H9 (cell line): ENCODE measurements at regions not wholly inside any gene's neighbourhood (a gene's known extent, or its start where the extent isn't known, plus 50 kb on each side); places are given as distances from the start of the nearest gene placed in this dataset.
A peak's percentile ranks its signal among the peaks of the same experiment; 100 is the strongest.

ENCODE experiments used
- DNase-seq: peaks from one replicate; pipeline ENCODE4 v3.0.0-alpha.2; 2017
- H2AFZ ChIP-seq: one replicate; pipeline ENCODE4 v1.6.1; 2013; ENCODE audit warnings: mild to moderate bottlenecking, low read length, control low read depth, moderate library complexity
- H2AK5ac ChIP-seq: 2 replicates; pipeline ENCODE4 v1.6.1; 2013; ENCODE audit warnings: low read length, control low read depth, mixed read lengths; ENCODE audit not compliant: insufficient read length
- H2BK120ac ChIP-seq: one replicate; pipeline ENCODE4 v1.6.1; 2013; ENCODE audit warnings: low read depth, mild to moderate bottlenecking, low read length, control low read depth, inconsistent platforms; ENCODE audit not compliant: poor library complexity, severe bottlenecking
- H2BK12ac ChIP-seq: 2 replicates; pipeline ENCODE4 v1.6.1; 2013; ENCODE audit warnings: low read length, control low read depth, mixed read lengths, low read depth; ENCODE audit not compliant: insufficient read length
- H2BK15ac ChIP-seq: 2 replicates; pipeline ENCODE4 v1.6.1; 2013; ENCODE audit warnings: low read depth, low read length, control low read depth
- H2BK20ac ChIP-seq: one replicate; pipeline ENCODE4 v1.6.1; 2013; ENCODE audit warnings: low read depth, mild to moderate bottlenecking, low read length, control low read depth, inconsistent platforms; ENCODE audit not compliant: poor library complexity, severe bottlenecking
- H2BK5ac ChIP-seq: 2 replicates; pipeline ENCODE4 v1.6.1; 2013; ENCODE audit warnings: low read length, control low read depth, mixed read lengths; ENCODE audit not compliant: insufficient read length
- H3K14ac ChIP-seq: 2 replicates; pipeline ENCODE4 v1.6.1; 2013; ENCODE audit warnings: low read length, control low read depth; ENCODE audit not compliant: insufficient read depth
- H3K18ac ChIP-seq: 2 replicates; pipeline ENCODE4 v1.6.1; 2013; ENCODE audit warnings: low read depth, mild to moderate bottlenecking, mixed read lengths, low read length, control low read depth; ENCODE audit not compliant: insufficient read length
- H3K23ac ChIP-seq: 2 replicates; pipeline ENCODE4 v1.6.1; 2013; ENCODE audit warnings: low read length, control low read depth, mixed read lengths, low read depth; ENCODE audit not compliant: insufficient read length
- H3K23me2 ChIP-seq: 2 replicates; pipeline ENCODE4 v1.6.1; 2013; ENCODE audit warnings: low read depth, mild to moderate bottlenecking, mixed read lengths, low read length, control low read depth; ENCODE audit not compliant: insufficient read length, poor library complexity, severe bottlenecking
- H3K27ac ChIP-seq: 2 replicates; pipeline ENCODE4 v1.5.1; 2013; ENCODE audit warnings: low read length, control low read depth, mixed read lengths, low read depth; ENCODE audit not compliant: insufficient read length
- H3K27me3 ChIP-seq: 2 replicates; pipeline ENCODE4 v1.6.1; 2013; ENCODE audit warnings: low read length, control low read depth, inconsistent platforms; ENCODE audit not compliant: insufficient read depth
- H3K4ac ChIP-seq: 2 replicates; pipeline ENCODE4 v1.6.1; 2013; ENCODE audit warnings: low read depth, mild to moderate bottlenecking, control low read depth, inconsistent platforms, low read length, moderate library complexity
- H3K4me1 ChIP-seq: 2 replicates; pipeline ENCODE4 v1.6.1; 2013; ENCODE audit warnings: low read length, control low read depth, inconsistent platforms; ENCODE audit not compliant: insufficient read depth
- H3K4me2 ChIP-seq: 2 replicates; pipeline ENCODE4 v1.6.1; 2013; ENCODE audit warnings: low read length, control low read depth, mixed read lengths; ENCODE audit not compliant: insufficient read length, insufficient read depth
- H3K56ac ChIP-seq: 2 replicates; pipeline ENCODE4 v1.6.1; 2013; ENCODE audit warnings: low read depth, mild to moderate bottlenecking, mixed read lengths, low read length, control low read depth; ENCODE audit not compliant: insufficient read length
- H3K79me1 ChIP-seq: 2 replicates; pipeline ENCODE4 v1.6.1; 2013; ENCODE audit warnings: low read depth, mild to moderate bottlenecking, moderate library complexity, low read length, control low read depth, inconsistent platforms; ENCODE audit not compliant: insufficient read depth, poor library complexity, severe bottlenecking
- H3K79me2 ChIP-seq: 2 replicates; pipeline ENCODE4 v1.6.1; 2013; ENCODE audit warnings: low read length, control low read depth, inconsistent platforms; ENCODE audit not compliant: insufficient read depth
- H3K9ac ChIP-seq: 2 replicates; pipeline ENCODE4 v1.6.1; 2013; ENCODE audit warnings: low read length, control low read depth, mixed read lengths; ENCODE audit not compliant: insufficient read length; ENCODE audit errors: extremely low read depth
- H3K9me3 ChIP-seq: one replicate; pipeline ENCODE4 v1.6.1; 2013; ENCODE audit warnings: low read depth, low read length, inconsistent platforms; ENCODE audit not compliant: control insufficient read depth
- H3T11ph ChIP-seq: one replicate; pipeline ENCODE4 v1.6.1; 2013; ENCODE audit warnings: mild to moderate bottlenecking, low read length, control low read depth, inconsistent platforms
- H4K20me1 ChIP-seq: one replicate; pipeline ENCODE4 v1.6.1; 2013; ENCODE audit not compliant: control insufficient read depth, insufficient read length, insufficient read depth
- H4K5ac ChIP-seq: 2 replicates; pipeline ENCODE4 v1.6.1; 2013; ENCODE audit warnings: low read depth, mild to moderate bottlenecking, mixed read lengths, low read length, control low read depth; ENCODE audit not compliant: insufficient read length
- H4K8ac ChIP-seq: replicated peaks from 2 replicates; pipeline ENCODE4 v1.6.1; 2013; ENCODE audit warnings: low read length, control low read depth, mixed read lengths, low read depth; ENCODE audit not compliant: insufficient read length
- H4K91ac ChIP-seq: 2 replicates; pipeline ENCODE4 v1.6.1; 2013; ENCODE audit warnings: low read depth, mild to moderate bottlenecking, moderate library complexity, mixed read lengths, low read length, control low read depth; ENCODE audit not compliant: insufficient read length
- H3K27ac Mint-ChIP-seq, 3 experiments: 2 replicates in 2 of 3; 3 replicates in 1 of 3; pipeline ENCODE4 v1.8.0; 2020 to 2021; ENCODE audit warnings: mixed read lengths in 3 of 3, mild to moderate bottlenecking in 1 of 3, moderate library complexity in 1 of 3
- H3K27me3 Mint-ChIP-seq: 2 replicates; pipeline ENCODE4 v1.8.0; 2021; ENCODE audit warnings: low read depth, mild to moderate bottlenecking, moderate library complexity, mixed read lengths
- H3K36me3 Mint-ChIP-seq, 3 experiments: 2 replicates in 2 of 3; 3 replicates in 1 of 3; pipeline ENCODE4 v1.8.0; 2020 to 2021; ENCODE audit warnings: low read depth in 3 of 3, mixed read lengths in 3 of 3; ENCODE audit not compliant: insufficient read depth in 1 of 3
- H3K4me1 Mint-ChIP-seq, 2 experiments: 2 replicates each; pipeline ENCODE4 v1.8.0; 2020; ENCODE audit warnings: mixed read lengths in 2 of 2
- H3K4me3 Mint-ChIP-seq, 2 experiments: 2 replicates in 1 of 2; 3 replicates in 1 of 2; pipeline ENCODE4 v1.8.0; 2020 to 2021; ENCODE audit warnings: mild to moderate bottlenecking in 2 of 2, mixed read lengths in 2 of 2, moderate library complexity in 1 of 2
- H3K9me3 Mint-ChIP-seq, 2 experiments: 2 replicates in 1 of 2; 3 replicates in 1 of 2; pipeline ENCODE4 v1.8.0; 2020; ENCODE audit warnings: mild to moderate bottlenecking in 2 of 2, mixed read lengths in 2 of 2, moderate library complexity in 1 of 2
- WGBS: extraction: QIAGEN DNeasy Blood & Tissue Kit; methylation state at CpG from one replicate; pipeline ENCODE4 v1.1.7; 2013; ENCODE audit warnings: missing lambda C conversion rate, low lambda C conversion rate, mixed read lengths; ENCODE audit not compliant: insufficient read length; ENCODE audit errors: extremely low coverage; 5-methylcytosine and 5-hydroxymethylcytosine counted together
- TF ChIP-seq, protein P1 (sequence below): fragments of 200-600 bp; sonication (generic); conservative IDR thresholded peaks from 3 replicates; pipeline ENCODE4 v1.8.0; 2021; ENCODE audit warnings: antibody characterized with exemption, mild to moderate bottlenecking

DNA sequence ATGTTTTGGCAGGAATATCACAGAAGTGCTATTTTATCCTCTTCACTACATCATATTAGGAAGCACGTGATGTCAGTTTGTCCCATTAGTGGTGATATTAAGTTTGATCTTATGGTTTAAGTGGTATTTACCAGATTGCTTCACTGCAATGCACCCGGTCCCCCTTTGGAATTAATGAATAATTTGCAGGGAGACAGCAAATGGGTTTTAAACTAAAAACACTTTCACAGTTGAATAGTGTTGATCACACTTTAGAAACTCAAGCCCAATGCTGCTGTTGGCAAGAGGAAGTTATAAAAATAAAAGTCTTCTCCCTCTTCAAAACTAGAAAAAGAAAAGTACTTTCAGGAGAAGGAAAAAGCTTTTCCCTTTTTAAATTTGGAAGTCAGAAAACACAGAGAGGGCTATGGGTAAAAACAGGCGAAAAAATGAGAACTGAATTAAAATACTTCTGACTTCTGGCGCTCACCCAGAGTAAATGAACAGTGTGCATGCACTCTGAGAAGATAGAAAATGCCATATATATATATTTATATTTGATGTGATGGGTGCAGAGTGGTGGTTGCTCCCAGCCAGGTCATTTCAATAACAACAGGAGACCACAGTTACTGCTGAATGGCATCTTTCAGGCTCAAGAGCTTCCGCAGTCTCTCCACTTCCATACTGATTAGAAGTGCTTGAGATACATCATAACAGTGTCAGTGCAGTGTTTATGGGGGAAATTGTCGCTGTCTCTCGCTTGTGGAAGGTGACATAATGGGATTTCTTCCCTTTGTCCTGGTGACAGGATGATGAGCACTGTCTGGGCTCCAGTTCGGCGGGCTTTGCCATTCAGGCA, 278.0 kb downstream of the ZSWIM6 start:
- no peak overlapping the region for H3K14ac ChIP-seq
- no peaks in the 10 kb centered on the region for H3K27me3 ChIP-seq
- peaks cover 24 to 36% of the 10 kb centered on the region in 2 experiments for H3K4me1 Mint-ChIP-seq
- H4K20me1 ChIP-seq, result no peaks in the 10 kb centered on the region
- H3K79me1 ChIP-seq, result no peaks in the 10 kb centered on the region
- H3K9ac ChIP-seq, result no peak overlapping the region
- no peak overlapping the region for H3K4ac ChIP-seq
- peak overlapping the region; percentile 21 for H3K18ac ChIP-seq
- no peak overlapping the region for H4K8ac ChIP-seq
- no peak overlapping the region for H2BK120ac ChIP-seq
- H3K9me3 Mint-ChIP-seq, result no peaks in the 10 kb centered on the region
- H2AK5ac ChIP-seq, result no peak overlapping the region
- no peak overlapping the region for H3K23ac ChIP-seq
- H3K4me2 ChIP-seq, result peak overlapping the region; percentile 10
- no peak overlapping the region for H3K27ac ChIP-seq
- H3K23me2 ChIP-seq, result no peaks in the 10 kb centered on the region
- no peak overlapping the region for H2BK15ac ChIP-seq
- peak overlapping the region in 1 of 2 experiments; percentile 61; a peak in 2 of 5 replicates for H3K4me3 Mint-ChIP-seq
- no peak for DNase-seq
- no peak overlapping the region for H3K27ac Mint-ChIP-seq
- no peaks in the 10 kb centered on the region; the same call in 1 of the 2 replicates for H3K27me3 Mint-ChIP-seq
- no peaks in the 10 kb centered on the region for H3K9me3 ChIP-seq
- TF ChIP-seq, protein P1, sequence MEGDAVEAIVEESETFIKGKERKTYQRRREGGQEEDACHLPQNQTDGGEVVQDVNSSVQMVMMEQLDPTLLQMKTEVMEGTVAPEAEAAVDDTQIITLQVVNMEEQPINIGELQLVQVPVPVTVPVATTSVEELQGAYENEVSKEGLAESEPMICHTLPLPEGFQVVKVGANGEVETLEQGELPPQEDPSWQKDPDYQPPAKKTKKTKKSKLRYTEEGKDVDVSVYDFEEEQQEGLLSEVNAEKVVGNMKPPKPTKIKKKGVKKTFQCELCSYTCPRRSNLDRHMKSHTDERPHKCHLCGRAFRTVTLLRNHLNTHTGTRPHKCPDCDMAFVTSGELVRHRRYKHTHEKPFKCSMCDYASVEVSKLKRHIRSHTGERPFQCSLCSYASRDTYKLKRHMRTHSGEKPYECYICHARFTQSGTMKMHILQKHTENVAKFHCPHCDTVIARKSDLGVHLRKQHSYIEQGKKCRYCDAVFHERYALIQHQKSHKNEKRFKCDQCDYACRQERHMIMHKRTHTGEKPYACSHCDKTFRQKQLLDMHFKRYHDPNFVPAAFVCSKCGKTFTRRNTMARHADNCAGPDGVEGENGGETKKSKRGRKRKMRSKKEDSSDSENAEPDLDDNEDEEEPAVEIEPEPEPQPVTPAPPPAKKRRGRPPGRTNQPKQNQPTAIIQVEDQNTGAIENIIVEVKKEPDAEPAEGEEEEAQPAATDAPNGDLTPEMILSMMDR, result no peak
- H3K4me1 ChIP-seq, result peaks cover 7% of the 10 kb centered on the region; the same call in 1 of the 2 replicates
- no peak overlapping the region for H3T11ph ChIP-seq
- H4K91ac ChIP-seq, result no peak overlapping the region
- no peak overlapping the region for H2BK12ac ChIP-seq
- no peak overlapping the region for H2BK5ac ChIP-seq
- no CpG with 5 or more reads among the region's 9 CpGs for WGBS
- no peaks in the 10 kb centered on the region for H3K36me3 Mint-ChIP-seq
- no peaks in the 10 kb centered on the region for H3K79me2 ChIP-seq
- H4K5ac ChIP-seq, result no peak overlapping the region
- no peak overlapping the region for H2AFZ ChIP-seq
- no peak overlapping the region for H3K56ac ChIP-seq
- no peak overlapping the region for H2BK20ac ChIP-seq
